Kidney (tissue), 13 donors: ENCODE measurements at regions not wholly inside any gene's neighbourhood (a gene's known extent, or its start where the extent isn't known, plus 50 kb on each side); places are given as distances from the start of the nearest gene placed in this dataset.

Experiments
- DNase-seq, 5 donors: peaks; one replicate each; pipeline ENCODE4 v3.0.0-alpha.2; 2013 to 2020
- FAIRE-seq: peaks from 2 replicates; lab custom pipeline; 2012; peaks lifted over from hg19 to GRCh38; lab: Jason Lieb, UNC
- H3K27ac ChIP-seq, 2 donors: one replicate each; pipeline ENCODE4 v1.7.0; 2013; ENCODE audit warnings: low read depth in 2 of 2, low read length in 2 of 2, inconsistent platforms in 1 of 2
- H3K27me3 ChIP-seq: one replicate; pipeline ENCODE4 v1.7.1; 2013; ENCODE audit warnings: low read length, inconsistent platforms; ENCODE audit not compliant: control insufficient read depth, insufficient read depth
- H3K36me3 ChIP-seq, 3 donors: one replicate each; pipeline versions ENCODE4 v1.7.0 to v1.7.1; 2013; ENCODE audit warnings: low read length in 3 of 3, control low read depth in 1 of 3, inconsistent platforms in 1 of 3; ENCODE audit not compliant: insufficient read depth in 3 of 3, control insufficient read depth in 2 of 3
- H3K4me1 ChIP-seq, 3 donors: one replicate each; pipeline versions ENCODE4 v1.7.0 to v1.7.1; 2013; ENCODE audit warnings: low read length in 3 of 3, inconsistent platforms in 1 of 3, low read depth in 1 of 3; ENCODE audit not compliant: control insufficient read depth in 2 of 3, insufficient read depth in 2 of 3
- H3K4me3 ChIP-seq, 3 donors: one replicate each; pipeline versions ENCODE4 v1.7.0 to v1.8.1; 2013; ENCODE audit warnings: low read length in 3 of 3, control low read depth in 1 of 3, inconsistent platforms in 1 of 3
- H3K9ac ChIP-seq, 3 donors: one replicate each; pipeline versions ENCODE4 v1.7.0 to v1.7.1; 2013; ENCODE audit warnings: low read length in 3 of 3, control low read depth in 1 of 3, inconsistent platforms in 1 of 3
- H3K9me3 ChIP-seq, 3 donors: one replicate each; pipeline versions ENCODE4 v1.7.0 to v1.7.1; 2013; ENCODE audit warnings: low read length in 3 of 3, control low read depth in 1 of 3, inconsistent platforms in 1 of 3; ENCODE audit not compliant: control insufficient read depth in 2 of 3, insufficient read depth in 1 of 3
- CTCF ChIP-seq: IDR thresholded peaks from 3 replicates; pipeline ENCODE4 v1.5.1; 2012; ENCODE audit warnings: mild to moderate bottlenecking, moderate library complexity, borderline replicate concordance; ENCODE audit not compliant: insufficient read depth; ENCODE audit errors: extremely low read depth
- intact Hi-C: fragments of 100-400 bp; cut with DNase I; formaldehyde crosslinking; loops from one replicate; pipeline ENCODE4 v1.11.1; 2022
- donor health status: control.
- donor health status: control.
- donor health status: control.
- donor health status: control.
- donor health status: control.
- donor health status: DM: yes; HTN: yes; CAD: no.
- donor health status: Normal renal cell carcinoma (clear cell type).

GRCh38 chr2:43029186-43029585 lies 197.2 kb downstream of the ZFP36L2 start:
- Histone ChIP-seq H3K27me3 (no peaks in the 10 kb centered on the region), H3K9ac (no peak overlapping the region), H3K4me3 (no peak overlapping the region), H3K36me3 (no peaks in the 10 kb centered on the region), H3K9me3 (no peaks in the 10 kb centered on the region), H3K4me1 (peaks cover 0 to 15% (median 4%) of the 10 kb centered on the region in 3 donors), H3K27ac (no peak overlapping the region)
- TF ChIP-seq CTCF, result no peak
- FAIRE-seq, result no peak
- intact Hi-C loops, result no loop called here
- no peak for DNase-seq

GRCh38 chr2:43028188-43028587 lies 198.2 kb downstream of the ZFP36L2 start:
- Histone ChIP-seq H3K9ac (no peak overlapping the region), H3K27ac (no peak overlapping the region), H3K4me1 (peaks cover 0 to 15% (median 4%) of the 10 kb centered on the region in 3 donors), H3K27me3 (no peaks in the 10 kb centered on the region), H3K36me3 (no peaks in the 10 kb centered on the region), H3K4me3 (no peak overlapping the region), H3K9me3 (no peaks in the 10 kb centered on the region)
- no peak for DNase-seq
- no peak for TF ChIP-seq CTCF
- no peak for FAIRE-seq
- intact Hi-C loops, result no loop called here

GRCh38 chr2:43027097-43027873 lies 199.1 kb downstream of the ZFP36L2 start:
- no peak overlapping the region for H3K27ac ChIP-seq
- peaks cover 0 to 9% (median 4%) of the 10 kb centered on the region in 3 donors for H3K4me1 ChIP-seq
- no peak for FAIRE-seq
- no peaks in the 10 kb centered on the region for H3K36me3 ChIP-seq
- no peaks in the 10 kb centered on the region for H3K27me3 ChIP-seq
- no peak for TF ChIP-seq CTCF
- intact Hi-C loops, result no loop called here
- no peak overlapping the region for H3K9ac ChIP-seq
- no peaks in the 10 kb centered on the region for H3K9me3 ChIP-seq
- DNase-seq, result no peak
- no peak overlapping the region for H3K4me3 ChIP-seq
